OCI-LY7 (cell line): ENCODE measurements at regions not wholly inside any gene's neighbourhood (a gene's known extent, or its start where the extent isn't known, plus 50 kb on each side); places are given as distances from the start of the nearest gene placed in this dataset.

ENCODE experiments used
- BruUV-seq: library from RNA; stranded (reverse); fragments of 400-500 nt; replicated peaks from 2 replicates; lab custom pipeline; 2021; lab: Mats Ljungman, UMichigan
- CTCF ChIA-PET: fragments of 300-600 bp; sonication (Branson Sonifier 250); formaldehyde crosslinking; loops from one replicate; lab custom pipeline; 2022; ENCODE audit warnings: antibody characterized with exemption; ENCODE audit not compliant: unreplicated experiment; lab: Charles Lee
- POLR2A ChIA-PET: fragments of 300-600 bp; sonication (Branson Sonifier 250); formaldehyde crosslinking; loops from one replicate; lab custom pipeline; 2022; ENCODE audit warnings: antibody characterized with exemption; lab: Charles Lee
- DNase-seq: peaks from one replicate; pipeline ENCODE4 v3.0.0-alpha.2; 2015; ENCODE audit warnings: low spot score
- H2AFZ ChIP-seq: fragments of 200-600 bp; sonication (generic), shearing (Covaris generic); 2 replicates; pipeline ENCODE4 v1.6.1; 2014; ENCODE audit warnings: mild to moderate bottlenecking, antibody characterized with exemption, low read length, moderate library complexity
- H3K27ac ChIP-seq: fragments of 200-600 bp; sonication (generic); 2 replicates; pipeline ENCODE4 v1.5.1; 2014; ENCODE audit warnings: mixed run types, low read depth, mild to moderate bottlenecking, moderate library complexity, low read length, inconsistent platforms; ENCODE audit not compliant: poor library complexity, severe bottlenecking
- H3K36me3 ChIP-seq: fragments of 200-600 bp; sonication (generic); 2 replicates; pipeline ENCODE4 v1.6.1; 2014; ENCODE audit warnings: mild to moderate bottlenecking, antibody characterized with exemption, low read length, moderate library complexity, mixed read lengths; ENCODE audit not compliant: insufficient read depth
- H3K4me1 ChIP-seq: fragments of 200-600 bp; sonication (generic); 2 replicates; pipeline ENCODE4 v1.5.1; 2014; ENCODE audit warnings: mild to moderate bottlenecking, low read length; ENCODE audit not compliant: insufficient read depth, poor library complexity, severe bottlenecking
- H3K4me2 ChIP-seq: fragments of 200-600 bp; sonication (generic); 2 replicates; pipeline ENCODE4 v1.6.1; 2014; ENCODE audit warnings: mild to moderate bottlenecking, low read length
- H3K4me3 ChIP-seq: fragments of 200-600 bp; sonication (generic); 2 replicates; pipeline ENCODE4 v1.5.1; 2014; ENCODE audit warnings: mild to moderate bottlenecking, low read depth, low read length; ENCODE audit not compliant: poor library complexity, severe bottlenecking
- H3K79me2 ChIP-seq: fragments of 200-600 bp; sonication (generic); 2 replicates; pipeline ENCODE4 v1.6.1; 2016; ENCODE audit warnings: low read depth, mild to moderate bottlenecking, low read length, moderate library complexity, mixed read lengths; ENCODE audit not compliant: insufficient read depth
- H3K9me2 ChIP-seq: fragments of 200-600 bp; sonication (generic); 2 replicates; pipeline ENCODE4 v1.6.1; 2016; ENCODE audit warnings: mild to moderate bottlenecking, low read length, mixed read lengths; ENCODE audit not compliant: insufficient read depth
- H3K9me3 ChIP-seq: fragments of 200-600 bp; sonication (generic); 2 replicates; pipeline ENCODE4 v1.6.1; 2014; ENCODE audit warnings: mild to moderate bottlenecking, mixed run types, low read length, mixed read lengths
- H4K20me1 ChIP-seq: fragments of 200-600 bp; sonication (generic); 2 replicates; pipeline ENCODE4 v1.6.1; 2014; ENCODE audit warnings: mild to moderate bottlenecking, antibody characterized with exemption, low read length, moderate library complexity, mixed read lengths; ENCODE audit not compliant: insufficient read depth
- CTCF ChIP-seq: fragments of 200-600 bp; sonication (generic); conservative IDR thresholded peaks from 2 replicates; pipeline ENCODE4 v1.5.1; 2014; ENCODE audit warnings: mild to moderate bottlenecking, antibody characterized with exemption, low read length, moderate library complexity, mixed read lengths
- EZH2phosphoT487 ChIP-seq: fragments of 200-600 bp; sonication (generic); IDR thresholded peaks from 2 replicates; pipeline ENCODE4 v1.6.1; 2018; ENCODE audit warnings: low read depth, borderline replicate concordance, mild to moderate bottlenecking, mixed run types, antibody characterized with exemption, low read length, moderate library complexity, mixed read lengths
- intact Hi-C: fragments of 100-400 bp; cut with micrococcal nuclease; formaldehyde crosslinking; loops from one replicate; pipeline ENCODE4 v1.10.0; 2022; ENCODE audit not compliant: unreplicated experiment

GRCh38 chr5:2137444-2138050 is 254.8 kb upstream of the IRX4 start:
- H3K36me3 ChIP-seq, result no peaks in the 10 kb centered on the region

GRCh38 chr5:2136728-2137333 is 254.1 kb upstream of the IRX4 start:
- no peaks in the 10 kb centered on the region for H3K4me1 ChIP-seq
- no peaks in the 10 kb centered on the region for H3K9me2 ChIP-seq
- TF ChIP-seq EZH2phosphoT487, result no peak
- TF ChIP-seq CTCF, result no peak
- ChIA-PET POLR2A (no interaction called here), CTCF (no interaction called here)
- intact Hi-C loops, result no loop called here
- DNase-seq, result no peak
- no peak overlapping the region for H3K27ac ChIP-seq
- H2AFZ ChIP-seq, result no peak overlapping the region
- H4K20me1 ChIP-seq, result no peaks in the 10 kb centered on the region
- no TSS peak for BruUV-seq
- no peaks in the 10 kb centered on the region for H3K9me3 ChIP-seq
- no peaks in the 10 kb centered on the region for H3K36me3 ChIP-seq
- H3K4me3 ChIP-seq, result no peak overlapping the region
- no peak overlapping the region for H3K4me2 ChIP-seq
- H3K79me2 ChIP-seq, result no peaks in the 10 kb centered on the region

More at GRCh38 chr5:2137444-2138050, 254.8 kb upstream of the IRX4 start:
- H3K9me3 ChIP-seq, result no peaks in the 10 kb centered on the region
- H2AFZ ChIP-seq, result no peak overlapping the region
- H3K79me2 ChIP-seq, result no peaks in the 10 kb centered on the region
- BruUV-seq, result no TSS peak
- no peak overlapping the region for H3K4me2 ChIP-seq
- ChIA-PET POLR2A (no interaction called here), CTCF (no interaction called here)
- no peak for DNase-seq
- intact Hi-C loops, result no loop called here
- H4K20me1 ChIP-seq, result no peaks in the 10 kb centered on the region
- no peak overlapping the region for H3K4me3 ChIP-seq
- H3K9me2 ChIP-seq, result no peaks in the 10 kb centered on the region
- H3K27ac ChIP-seq, result no peak overlapping the region
- TF ChIP-seq CTCF (no peak), EZH2phosphoT487 (no peak)
- no peaks in the 10 kb centered on the region for H3K4me1 ChIP-seq

- H2AFZ ChIP-seq, result no peak overlapping the region
- no peak overlapping the region for H3K4me2 ChIP-seq
- H3K9me2 ChIP-seq, result no peaks in the 10 kb centered on the region
- no peaks in the 10 kb centered on the region for H3K9me3 ChIP-seq
- intact Hi-C loops, result no loop called here
- no peaks in the 10 kb centered on the region for H3K4me1 ChIP-seq
- H3K27ac ChIP-seq, result no peak overlapping the region
- POLR2A ChIA-PET, result no interaction called here
- H3K36me3 ChIP-seq, result no peaks in the 10 kb centered on the region
- TF ChIP-seq CTCF (no peak), EZH2phosphoT487 (no peak)
- no TSS peak for BruUV-seq
- DNase-seq, result no peak
- H3K4me3 ChIP-seq, result no peak overlapping the region
- H4K20me1 ChIP-seq, result no peaks in the 10 kb centered on the region
- H3K79me2 ChIP-seq, result no peaks in the 10 kb centered on the region
- CTCF ChIA-PET, result no interaction called here
Measured at GRCh38 chr5:2135833-2136232, 253.1 kb upstream of the IRX4 start.
